Esophagus squamous epithelium (tissue), 4 donors: ENCODE measurements at regions not wholly inside any gene's neighbourhood (a gene's known extent, or its start where the extent isn't known, plus 50 kb on each side); places are given as distances from the start of the nearest gene placed in this dataset.

Source experiments
- CTCF ChIP-seq, 6 experiments: fragments of 450-650 bp in 4 of 6; fragments of 200-600 bp in 2 of 6; sonication (generic) in 2 of 6; IDR thresholded peaks; one replicate each; pipeline ENCODE4 v1.5.1; 2016 to 2019; ENCODE audit warnings: antibody characterized with exemption in 6 of 6, mild to moderate bottlenecking in 4 of 6, moderate library complexity in 4 of 6
- POLR2A ChIP-seq, 4 donors: fragments of 450-650 bp; IDR thresholded peaks; one replicate each; pipeline ENCODE4 v1.6.1; 2017; ENCODE audit warnings: antibody characterized with exemption in 4 of 4, mild to moderate bottlenecking in 4 of 4, moderate library complexity in 3 of 4

GRCh38 chr7:119708891-119709290 is 564.1 kb upstream of the KCND2 start:
- TF ChIP-seq CTCF (IDR thresholded peaks at IDR 0.05) (no peak), POLR2A (IDR thresholded peaks at IDR 0.05) (no peak)
